T-helper 1 cell treated with Interleukin-12 subunit alpha and Interleukin-12 subunit beta and Interleukin-4 antibody, amounts not matched to agents 30 μg/mL and 1 μg/mL, for 36 hours (primary cell): ENCODE measurements at regions not wholly inside any gene's neighbourhood (a gene's known extent, or its start where the extent isn't known, plus 50 kb on each side); places are given as distances from the start of the nearest gene placed in this dataset.

ENCODE experiments used
- H3K27ac Mint-ChIP-seq: one replicate; pipeline ENCODE4 v1.8.0; 2021; ENCODE audit warnings: mild to moderate bottlenecking, mixed read lengths
- H3K27me3 Mint-ChIP-seq: one replicate; pipeline ENCODE4 v1.8.0; 2021; ENCODE audit warnings: low read depth, mixed read lengths
- H3K36me3 Mint-ChIP-seq: one replicate; pipeline ENCODE4 v1.8.0; 2021; ENCODE audit warnings: low read depth, mixed read lengths
- H3K4me1 Mint-ChIP-seq: one replicate; pipeline ENCODE4 v1.8.0; 2021; ENCODE audit warnings: low read depth, mixed read lengths
- H3K4me3 Mint-ChIP-seq: one replicate; pipeline ENCODE4 v1.8.0; 2021; ENCODE audit warnings: mild to moderate bottlenecking, moderate library complexity, mixed read lengths
- H3K9me3 Mint-ChIP-seq: one replicate; pipeline ENCODE4 v1.8.0; 2021; ENCODE audit warnings: mixed read lengths

- peaks cover 27% of the 10 kb centered on the region for H3K27me3 Mint-ChIP-seq
- peaks cover 4% of the 10 kb centered on the region for H3K4me1 Mint-ChIP-seq
- no peak overlapping the region for H3K27ac Mint-ChIP-seq
- H3K36me3 Mint-ChIP-seq = no peaks in the 10 kb centered on the region
- peaks cover 14% of the 10 kb centered on the region for H3K9me3 Mint-ChIP-seq
- no peak overlapping the region for H3K4me3 Mint-ChIP-seq
Observed at GRCh38 chr16:66277311-66278070, 89.0 kb upstream of the CDH5 start.

DNA sequence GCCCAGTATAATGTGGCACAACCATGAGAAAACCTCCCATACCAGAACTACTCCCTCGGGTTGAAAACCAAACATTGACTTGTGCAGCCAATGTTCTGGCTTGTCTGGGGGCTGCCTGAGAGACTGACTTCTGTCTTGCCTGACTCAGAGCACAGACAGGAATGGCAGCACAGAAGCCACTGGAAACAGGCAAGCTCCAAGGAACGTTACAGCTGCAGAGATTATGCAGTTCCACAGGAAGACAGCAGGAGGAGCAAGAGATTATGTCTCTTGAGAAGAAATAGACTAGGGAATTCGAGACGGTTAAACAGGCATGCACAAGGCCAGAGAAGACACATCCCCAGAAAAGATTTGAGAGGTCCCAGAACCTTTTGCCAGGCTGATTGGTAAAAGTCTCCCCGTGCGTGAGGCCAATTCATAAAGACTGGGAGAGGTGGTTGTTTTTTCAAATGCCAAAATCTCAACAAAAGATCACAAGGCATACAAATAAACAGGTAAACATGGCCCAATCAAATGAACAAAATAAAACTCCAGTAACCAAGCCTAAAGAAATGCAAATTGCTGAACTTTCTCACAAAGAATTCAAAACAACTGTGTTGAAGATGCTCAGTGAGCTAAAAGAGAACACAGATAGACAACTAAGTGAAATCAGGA lies 90.6 kb upstream of the CDH5 start:
- Mint-ChIP-seq H3K9me3 (peaks cover 14% of the 10 kb centered on the region), H3K27ac (no peak overlapping the region), H3K27me3 (peaks cover 27% of the 10 kb centered on the region), H3K36me3 (no peaks in the 10 kb centered on the region), H3K4me3 (no peak overlapping the region), H3K4me1 (peaks cover 4% of the 10 kb centered on the region)

DNA sequence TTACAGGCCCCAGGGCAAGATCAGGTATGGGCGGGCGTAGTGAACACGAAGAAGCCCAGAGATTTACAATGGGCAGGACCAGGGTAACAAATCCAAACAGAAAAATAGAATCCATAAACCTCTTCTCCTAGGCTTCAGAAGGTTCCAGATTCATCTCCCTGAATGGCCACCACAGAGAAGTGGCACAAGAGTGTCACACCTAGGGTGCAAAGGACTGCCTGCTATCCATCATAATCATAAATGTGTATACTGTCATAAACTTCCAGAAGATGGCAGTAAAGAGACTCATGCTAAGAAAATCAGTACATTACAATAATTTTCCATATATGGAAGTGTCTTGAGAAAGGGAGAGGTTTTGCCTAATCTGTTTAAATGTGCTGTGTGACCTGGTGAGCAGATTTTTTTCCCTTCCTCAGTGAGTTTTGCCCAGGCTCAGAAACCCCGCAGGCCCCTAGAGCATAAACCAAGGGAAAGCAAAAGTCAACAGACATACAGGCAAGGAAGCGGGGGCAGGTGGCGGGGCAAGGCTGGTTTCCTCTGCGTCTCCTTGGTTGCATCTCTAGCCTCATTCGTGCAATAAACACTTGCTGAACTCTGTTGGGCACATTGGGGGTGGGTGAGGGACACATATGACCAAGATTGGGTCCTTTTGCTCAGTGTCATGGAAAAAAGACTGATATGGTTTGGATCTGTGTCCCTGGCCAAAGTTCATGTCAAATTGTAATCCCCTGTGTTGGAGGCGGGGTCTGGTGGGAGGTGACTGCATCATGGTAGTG lies 92.0 kb upstream of the CDH5 start:
- Mint-ChIP-seq H3K4me1 (peaks cover 4% of the 10 kb centered on the region), H3K27me3 (peaks cover 17% of the 10 kb centered on the region), H3K27ac (no peak overlapping the region), H3K36me3 (no peaks in the 10 kb centered on the region), H3K9me3 (peaks cover 10% of the 10 kb centered on the region), H3K4me3 (no peak overlapping the region)

- Mint-ChIP-seq H3K4me3 (no peak overlapping the region), H3K4me1 (peaks cover 4% of the 10 kb centered on the region), H3K9me3 (peaks cover 3% of the 10 kb centered on the region), H3K27me3 (peaks cover 20% of the 10 kb centered on the region), H3K27ac (no peak overlapping the region), H3K36me3 (no peaks in the 10 kb centered on the region)
Observed at GRCh38 chr16:66273644-66274334, 92.7 kb upstream of the CDH5 start.

DNA sequence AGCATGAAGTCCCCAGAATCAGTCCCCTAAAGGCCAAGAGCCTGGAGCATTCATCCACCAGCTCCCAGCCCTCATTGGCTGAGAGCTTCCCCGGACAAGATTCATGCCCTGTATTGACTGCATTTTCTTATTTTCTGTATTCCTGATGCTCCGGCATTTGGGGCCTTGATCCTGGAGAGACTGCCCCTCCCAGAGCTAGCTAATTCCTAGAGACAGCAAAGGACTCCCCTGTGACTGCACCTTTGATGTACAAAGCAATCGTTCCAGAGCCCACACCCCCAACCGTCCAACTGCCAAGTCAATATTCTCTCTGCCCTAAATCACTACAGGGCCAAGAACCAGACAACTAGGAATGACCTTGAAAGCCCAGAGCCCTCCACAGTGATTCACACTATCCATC lies 93.4 kb upstream of the CDH5 start:
- no peaks in the 10 kb centered on the region for H3K9me3 Mint-ChIP-seq
- H3K36me3 Mint-ChIP-seq = no peaks in the 10 kb centered on the region
- peaks cover 24% of the 10 kb centered on the region for H3K27me3 Mint-ChIP-seq
- no peak overlapping the region for H3K4me3 Mint-ChIP-seq
- peaks cover 4% of the 10 kb centered on the region for H3K4me1 Mint-ChIP-seq
- no peak overlapping the region for H3K27ac Mint-ChIP-seq

DNA sequence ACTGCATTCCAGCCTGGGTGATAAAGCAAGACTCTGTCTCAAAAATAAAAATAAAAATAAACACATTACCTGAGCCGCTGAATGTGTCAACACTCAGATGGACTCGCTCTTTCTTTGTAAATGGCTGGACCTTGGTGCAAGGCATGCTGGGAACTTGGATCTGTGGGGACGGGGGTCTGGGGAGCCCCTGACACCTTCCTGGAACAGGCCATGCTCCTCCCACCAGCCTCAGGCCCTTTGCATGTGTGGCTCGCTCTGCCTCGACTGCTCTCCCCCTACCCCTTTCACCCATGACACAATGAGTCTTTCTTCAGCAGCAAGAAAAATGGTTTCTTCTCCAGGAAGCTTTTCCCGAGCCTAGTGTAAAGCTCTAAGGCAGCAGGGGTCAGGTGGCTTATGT lies 94.0 kb upstream of the CDH5 start:
- peaks cover 27% of the 10 kb centered on the region for H3K27me3 Mint-ChIP-seq
- H3K4me1 Mint-ChIP-seq = peaks cover 4% of the 10 kb centered on the region
- H3K9me3 Mint-ChIP-seq = no peaks in the 10 kb centered on the region
- H3K36me3 Mint-ChIP-seq = no peaks in the 10 kb centered on the region
- H3K4me3 Mint-ChIP-seq = no peak overlapping the region
- H3K27ac Mint-ChIP-seq = no peak overlapping the region

GRCh38 chr16:66271074-66272060 lies 95.1 kb upstream of the CDH5 start:
- Mint-ChIP-seq H3K9me3 (no peaks in the 10 kb centered on the region), H3K27me3 (peaks cover 32% of the 10 kb centered on the region), H3K4me3 (no peak overlapping the region), H3K36me3 (no peaks in the 10 kb centered on the region), H3K27ac (no peak overlapping the region), H3K4me1 (peaks cover 4% of the 10 kb centered on the region)

DNA sequence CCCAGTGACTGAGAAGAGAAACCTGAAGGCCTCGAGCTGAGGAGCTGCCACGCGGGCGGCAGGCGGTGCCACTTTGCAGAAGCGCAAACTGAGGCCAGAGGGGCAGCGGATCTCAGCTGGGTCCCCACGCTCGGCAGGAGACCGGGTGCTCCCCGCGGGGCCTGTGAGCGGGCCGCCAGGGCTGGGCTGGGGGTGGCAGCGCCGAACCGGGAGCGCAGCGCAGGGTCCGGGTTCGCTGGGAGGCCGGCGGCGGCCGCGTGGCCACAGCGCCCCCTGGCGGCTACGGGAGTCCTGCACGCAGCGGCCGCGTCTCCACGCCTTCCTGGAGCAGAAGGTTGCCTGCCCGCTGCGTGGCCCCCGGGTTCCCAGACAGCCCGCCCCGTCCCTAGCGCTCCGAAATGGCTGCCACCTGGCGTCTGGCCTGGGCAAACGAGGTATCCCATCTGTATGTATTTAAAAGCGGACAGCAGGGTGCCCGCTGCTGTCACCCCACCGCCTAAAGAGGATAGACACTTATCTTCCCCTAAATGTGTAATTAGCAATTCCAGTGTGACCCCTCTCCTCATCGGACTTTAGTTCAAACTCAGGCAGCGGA lies 96.1 kb upstream of the CDH5 start:
- Mint-ChIP-seq H3K36me3 (no peaks in the 10 kb centered on the region), H3K27me3 (peaks cover 35% of the 10 kb centered on the region), H3K27ac (no peak overlapping the region)

DNA sequence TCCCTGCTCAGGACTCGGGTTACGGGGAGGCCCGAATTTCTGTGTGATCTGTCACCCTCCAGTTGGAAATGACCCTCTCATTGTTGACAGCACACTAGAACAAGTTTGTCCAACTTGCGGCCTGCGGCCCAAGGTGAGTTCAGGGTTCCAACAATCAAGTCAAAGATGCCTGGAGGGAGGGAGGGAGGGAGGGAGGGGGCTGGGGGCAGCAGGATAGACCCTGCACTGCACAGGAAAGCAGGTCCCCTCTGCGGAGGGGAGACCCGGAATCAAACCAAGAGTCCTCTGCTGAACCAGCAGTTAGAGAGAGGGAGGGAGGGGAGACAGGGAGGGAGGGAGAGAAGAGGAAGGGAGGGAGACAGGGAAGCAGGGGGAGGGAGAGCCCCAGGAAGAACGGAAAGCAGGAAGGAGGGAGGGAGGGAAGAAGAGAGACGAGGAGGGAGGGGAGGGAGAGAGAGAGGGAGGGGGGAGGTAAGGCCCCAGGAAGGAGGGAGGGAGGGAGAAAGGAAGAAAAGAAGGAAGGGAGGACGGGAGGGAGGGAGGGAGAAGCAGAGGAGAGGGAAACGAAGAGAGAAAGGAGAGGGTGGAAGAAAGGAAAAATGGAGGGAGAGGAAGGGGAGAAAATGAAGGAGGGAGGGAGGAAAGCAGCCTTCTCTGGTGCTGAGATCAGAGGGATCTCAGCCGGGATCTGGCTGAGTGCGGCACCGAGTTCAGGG lies 96.7 kb upstream of the CDH5 start:
- Mint-ChIP-seq H3K36me3 (no peaks in the 10 kb centered on the region), H3K4me1 (peaks cover 4% of the 10 kb centered on the region), H3K4me3 (no peak overlapping the region), H3K9me3 (no peaks in the 10 kb centered on the region), H3K27ac (no peak overlapping the region), H3K27me3 (peaks cover 35% of the 10 kb centered on the region)

More for the DNA sequence above, 96.1 kb upstream of the CDH5 start:
- Mint-ChIP-seq H3K9me3 (no peaks in the 10 kb centered on the region), H3K4me1 (peaks cover 4% of the 10 kb centered on the region), H3K4me3 (no peak overlapping the region)

- no peaks in the 10 kb centered on the region for H3K4me1 Mint-ChIP-seq
- H3K36me3 Mint-ChIP-seq = no peaks in the 10 kb centered on the region
- no peaks in the 10 kb centered on the region for H3K9me3 Mint-ChIP-seq
- no peak overlapping the region for H3K4me3 Mint-ChIP-seq
- H3K27ac Mint-ChIP-seq = no peak overlapping the region
- peaks cover 30% of the 10 kb centered on the region for H3K27me3 Mint-ChIP-seq
Observed at GRCh38 chr16:66267292-66268014, 99.0 kb upstream of the CDH5 start.

DNA sequence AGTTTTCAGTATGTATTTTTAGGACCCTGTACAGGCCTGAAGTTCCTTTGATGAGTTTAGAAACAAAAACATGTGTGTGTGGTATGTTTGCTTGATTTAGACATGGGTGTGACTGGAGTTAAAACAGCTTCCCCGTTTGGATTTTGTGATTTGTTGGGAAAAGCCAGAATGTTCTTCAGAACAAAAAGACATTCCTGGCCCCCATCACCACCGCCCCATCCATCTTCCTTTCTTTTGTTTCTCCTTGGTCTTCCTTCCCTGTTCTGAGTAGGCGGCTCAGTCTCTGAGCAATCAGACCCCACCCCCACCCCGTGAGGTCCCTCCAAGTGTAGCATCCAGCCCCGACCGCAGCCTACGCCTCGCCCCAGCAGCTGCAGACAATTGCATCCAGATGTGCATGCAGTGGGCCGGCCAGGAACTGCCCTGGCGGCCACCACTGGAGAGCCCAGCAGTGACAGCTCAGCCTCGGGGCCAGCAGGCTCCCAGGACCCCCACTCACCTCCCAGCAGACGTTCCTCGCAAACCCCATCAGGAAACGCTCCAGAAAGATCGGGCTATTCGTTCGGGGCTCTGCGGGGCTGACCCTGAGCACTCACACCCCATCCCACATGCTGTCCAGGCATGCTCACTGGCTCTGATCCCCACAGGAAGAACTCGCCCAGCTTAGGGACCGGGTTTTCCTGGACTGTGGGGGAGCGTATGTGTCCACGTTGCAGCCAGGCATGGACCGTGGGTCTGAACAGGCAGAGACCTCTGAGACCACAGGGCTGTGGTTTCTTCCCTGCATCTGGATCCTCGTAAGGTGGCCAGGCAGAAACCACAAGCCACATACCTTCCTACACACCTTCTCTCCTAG lies 99.8 kb upstream of the CDH5 start:
- Mint-ChIP-seq H3K27ac (no peak overlapping the region), H3K4me3 (no peak overlapping the region), H3K36me3 (no peaks in the 10 kb centered on the region), H3K9me3 (no peaks in the 10 kb centered on the region), H3K4me1 (no peaks in the 10 kb centered on the region), H3K27me3 (peaks cover 30% of the 10 kb centered on the region)
